ENCODE measurements at regions not wholly inside any gene's neighbourhood (a gene's known extent, or its start where the extent isn't known, plus 50 kb on each side); places are given as distances from the start of the nearest gene placed in this dataset.

DNA sequence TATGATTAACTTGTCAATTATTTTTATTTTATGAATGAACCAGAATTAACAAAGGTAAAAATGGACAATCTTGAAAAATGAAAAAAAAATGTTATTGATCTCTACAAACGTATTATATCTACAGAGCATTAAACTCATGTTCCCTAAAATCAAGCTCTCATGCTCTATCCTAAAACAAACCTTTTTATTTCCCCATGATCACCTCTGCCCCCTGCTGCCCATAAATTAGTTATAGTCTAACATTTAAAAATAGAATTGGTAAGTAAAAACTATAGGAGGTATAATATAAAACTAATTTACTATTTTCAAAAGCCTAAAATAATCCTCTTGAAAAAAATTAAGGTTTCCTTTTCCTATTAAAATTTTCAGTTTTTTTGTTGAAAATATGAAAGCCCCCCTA lies 168.0 kb upstream of the POU5F2 start:
- Histone ChIP-seq H3K4me1 (no peaks in the 10 kb centered on the region), H3K4me3 (no peak overlapping the region), H3K36me3 (no peaks in the 10 kb centered on the region), H3K27me3 (no peaks in the 10 kb centered on the region), H3K9me3 (no peaks in the 10 kb centered on the region), H3K27ac (no peak overlapping the region)
- TF ChIP-seq, protein P1, sequence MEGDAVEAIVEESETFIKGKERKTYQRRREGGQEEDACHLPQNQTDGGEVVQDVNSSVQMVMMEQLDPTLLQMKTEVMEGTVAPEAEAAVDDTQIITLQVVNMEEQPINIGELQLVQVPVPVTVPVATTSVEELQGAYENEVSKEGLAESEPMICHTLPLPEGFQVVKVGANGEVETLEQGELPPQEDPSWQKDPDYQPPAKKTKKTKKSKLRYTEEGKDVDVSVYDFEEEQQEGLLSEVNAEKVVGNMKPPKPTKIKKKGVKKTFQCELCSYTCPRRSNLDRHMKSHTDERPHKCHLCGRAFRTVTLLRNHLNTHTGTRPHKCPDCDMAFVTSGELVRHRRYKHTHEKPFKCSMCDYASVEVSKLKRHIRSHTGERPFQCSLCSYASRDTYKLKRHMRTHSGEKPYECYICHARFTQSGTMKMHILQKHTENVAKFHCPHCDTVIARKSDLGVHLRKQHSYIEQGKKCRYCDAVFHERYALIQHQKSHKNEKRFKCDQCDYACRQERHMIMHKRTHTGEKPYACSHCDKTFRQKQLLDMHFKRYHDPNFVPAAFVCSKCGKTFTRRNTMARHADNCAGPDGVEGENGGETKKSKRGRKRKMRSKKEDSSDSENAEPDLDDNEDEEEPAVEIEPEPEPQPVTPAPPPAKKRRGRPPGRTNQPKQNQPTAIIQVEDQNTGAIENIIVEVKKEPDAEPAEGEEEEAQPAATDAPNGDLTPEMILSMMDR (IDR thresholded peaks at IDR 0.05) = peak in 1 of 2 donors; percentile 30
- no peak for DNase-seq (ENCODE audit: low spot score)

- no peaks in the 10 kb centered on the region for H3K4me1 ChIP-seq
- no peak overlapping the region for H3K4me3 ChIP-seq
- no peaks in the 10 kb centered on the region for H3K27me3 ChIP-seq
- no peak overlapping the region for H3K27ac ChIP-seq
- H3K9me3 ChIP-seq = no peaks in the 10 kb centered on the region
- no peak for DNase-seq (ENCODE audit: low spot score)
- H3K36me3 ChIP-seq = no peaks in the 10 kb centered on the region
- TF ChIP-seq, protein P1 (IDR thresholded peaks at IDR 0.05) = no peak
These were observed 163.5 kb upstream of the POU5F2 start for GRCh38 chr5:93904917-93905316.

- Histone ChIP-seq H3K27ac (no peak overlapping the region), H3K4me1 (no peaks in the 10 kb centered on the region), H3K27me3 (no peaks in the 10 kb centered on the region), H3K9me3 (no peaks in the 10 kb centered on the region), H3K36me3 (no peaks in the 10 kb centered on the region), H3K4me3 (no peak overlapping the region)
- no peak for DNase-seq (ENCODE audit: low spot score)
- TF ChIP-seq, protein P1 (IDR thresholded peaks at IDR 0.05) = no peak
These were observed 160.9 kb upstream of the POU5F2 start for GRCh38 chr5:93902288-93902687.

- TF ChIP-seq, protein P1 (IDR thresholded peaks at IDR 0.05) = peak in 1 of 2 donors; percentile 56
- H3K4me1 ChIP-seq = no peaks in the 10 kb centered on the region
- H3K4me3 ChIP-seq = no peak overlapping the region
- H3K27ac ChIP-seq = no peak overlapping the region
- no peaks in the 10 kb centered on the region for H3K36me3 ChIP-seq
- no peaks in the 10 kb centered on the region for H3K27me3 ChIP-seq
- no peak for DNase-seq (ENCODE audit: low spot score)
- no peaks in the 10 kb centered on the region for H3K9me3 ChIP-seq
These were observed 157.7 kb upstream of the POU5F2 start for GRCh38 chr5:93899026-93899600.

GRCh38 chr5:93894601-93895354 lies 153.4 kb upstream of the POU5F2 start:
- Histone ChIP-seq H3K36me3 (no peaks in the 10 kb centered on the region), H3K27me3 (no peaks in the 10 kb centered on the region)
- TF ChIP-seq, protein P1 (IDR thresholded peaks at IDR 0.05) = peak in 1 of 2 donors; percentile 61

More at GRCh38 chr5:93894601-93895354, 153.4 kb upstream of the POU5F2 start:
- H3K4me1 ChIP-seq = no peaks in the 10 kb centered on the region
- no peak overlapping the region for H3K27ac ChIP-seq
- DNase-seq (ENCODE audit: low spot score) = no peak
- H3K9me3 ChIP-seq = no peaks in the 10 kb centered on the region
- no peak overlapping the region for H3K4me3 ChIP-seq
